HG03045 (cell line): ENCODE measurements at regions not wholly inside any gene's neighbourhood (a gene's known extent, or its start where the extent isn't known, plus 50 kb on each side); places are given as distances from the start of the nearest gene placed in this dataset.
"Not testable (repeated sequence)": the region's sequence is repeated elsewhere in the genome, so short reads cannot be mapped to it uniquely, and the experiment has no call there.

Source experiments
- ATAC-seq: cut with Tn5 transposase; IDR thresholded peaks from one replicate; pipeline ENCODE4 v1.9.1; 2021; ENCODE audit warnings: mild to moderate bottlenecking, moderate library complexity; ENCODE audit not compliant: unreplicated experiment

- no peak for ATAC-seq
Observed at GRCh38 chr4:131509521-131509920, 1639.6 kb upstream of the PCDH10 start.

GRCh38 chr4:131526686-131527085 is 1622.4 kb upstream of the PCDH10 start:
- no peak for ATAC-seq

DNA sequence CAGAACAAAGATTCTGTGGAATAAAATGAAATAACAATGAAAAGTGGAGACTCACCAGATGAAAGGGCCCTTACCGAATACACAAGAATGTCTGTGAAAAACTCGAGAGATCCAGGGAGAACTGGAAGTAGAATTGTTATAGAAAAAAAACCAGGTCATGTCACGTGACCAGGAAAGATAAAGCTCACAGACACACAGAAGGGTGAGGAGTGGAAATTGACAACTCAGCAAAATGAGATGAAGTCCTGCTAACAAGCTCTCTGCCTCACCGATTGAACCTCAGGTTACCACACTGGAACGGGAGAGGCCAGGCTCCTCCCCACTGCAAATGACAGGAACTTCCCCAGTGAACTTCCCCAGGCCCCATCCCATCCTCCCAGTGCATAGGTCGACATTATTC is 1618.0 kb upstream of the PCDH10 start:
- no peak for ATAC-seq

- no peak for ATAC-seq
Observed at GRCh38 chr4:131534944-131535645, 1614.0 kb upstream of the PCDH10 start.

- ATAC-seq = no peak
Observed at GRCh38 chr4:131540256-131540655, 1608.8 kb upstream of the PCDH10 start.

GRCh38 chr4:131547506-131547981 is 1601.5 kb upstream of the PCDH10 start:
- ATAC-seq = peak; percentile 56

- ATAC-seq = no peak
Observed at GRCh38 chr4:131551306-131551705, 1597.8 kb upstream of the PCDH10 start.

DNA sequence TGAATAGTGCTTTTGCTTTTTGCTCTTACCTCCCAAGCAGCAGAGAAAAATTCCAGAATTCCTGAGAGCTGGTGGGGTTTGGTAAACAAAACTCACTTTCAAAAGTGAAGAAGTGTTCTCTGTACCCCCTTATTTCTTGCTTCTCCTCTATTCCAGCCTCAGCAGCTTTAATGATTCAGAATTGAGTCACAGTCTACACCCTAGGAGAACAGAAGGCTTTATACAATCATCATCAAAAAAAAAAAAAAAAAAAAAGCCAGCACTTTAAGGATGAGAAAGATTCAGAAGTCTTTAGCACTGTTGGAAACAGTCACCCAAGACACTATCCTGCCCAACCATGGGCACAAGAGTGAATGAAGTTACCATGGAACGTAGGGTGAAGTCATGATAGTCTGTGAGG is 1583.1 kb upstream of the PCDH10 start:
- ATAC-seq = no peak

GRCh38 chr4:131584587-131584986 is 1564.5 kb upstream of the PCDH10 start:
- ATAC-seq = no peak

DNA sequence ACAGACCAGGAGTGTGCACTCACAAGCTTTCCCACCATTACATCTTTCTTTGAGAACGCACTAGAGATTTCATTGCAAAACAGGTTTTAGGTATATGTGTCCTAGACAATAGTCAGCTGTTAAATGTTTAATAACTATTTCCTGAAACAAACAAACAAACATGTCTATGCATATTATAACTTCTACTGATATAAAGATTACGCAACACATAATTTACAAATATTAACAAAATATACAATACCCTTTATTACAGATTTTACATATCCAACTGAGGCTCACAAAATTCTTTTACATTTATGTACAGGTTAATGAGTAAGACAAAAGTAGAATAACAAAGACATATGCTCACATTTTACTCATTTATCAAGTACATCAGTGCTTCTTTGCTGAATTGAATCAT is 1554.0 kb upstream of the PCDH10 start:
- ATAC-seq = no peak

- ATAC-seq = no peak
Observed at GRCh38 chr4:131603705-131604104, 1545.4 kb upstream of the PCDH10 start.

GRCh38 chr4:131609039-131609438 is 1540.1 kb upstream of the PCDH10 start:
- no peak for ATAC-seq

- not testable (repeated sequence) for ATAC-seq
Observed at GRCh38 chr4:131610517-131610916, 1538.6 kb upstream of the PCDH10 start.

DNA sequence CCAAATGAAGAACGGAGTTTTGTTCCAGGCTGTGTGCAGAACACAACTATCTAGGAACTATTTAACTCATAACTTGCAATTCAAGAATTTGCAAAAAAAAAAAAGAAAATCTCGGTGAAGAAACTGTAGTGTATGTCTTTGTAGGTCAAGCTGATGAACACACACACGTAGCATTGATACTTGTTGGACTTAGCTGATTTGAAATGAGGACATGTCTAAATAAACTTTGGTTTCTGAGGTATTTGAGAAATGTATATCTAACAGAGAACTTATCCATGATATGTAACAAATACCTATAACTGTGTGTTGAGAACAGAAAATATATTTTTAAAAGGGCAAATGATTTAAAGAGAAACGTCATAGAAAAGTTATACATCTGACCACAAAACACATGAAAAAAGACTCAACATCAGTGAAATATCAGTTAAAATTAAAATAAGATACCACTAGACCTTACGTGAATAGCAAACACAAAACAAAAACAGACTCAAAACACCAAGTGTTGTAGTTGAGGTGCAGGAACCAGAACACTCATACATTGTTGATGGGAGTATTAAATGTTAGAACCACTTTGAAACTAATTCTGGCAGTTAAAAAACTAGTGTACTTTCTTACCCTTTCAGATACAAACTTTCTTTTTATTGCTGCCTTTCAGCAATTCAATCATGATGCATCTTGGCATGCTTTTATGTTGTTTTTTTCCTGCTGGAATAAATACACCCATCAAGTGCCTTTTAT is 1535.8 kb upstream of the PCDH10 start:
- ATAC-seq = peak; percentile 28

- ATAC-seq = peak; percentile 91
Observed at GRCh38 chr4:131613824-131614216, 1535.3 kb upstream of the PCDH10 start.

DNA sequence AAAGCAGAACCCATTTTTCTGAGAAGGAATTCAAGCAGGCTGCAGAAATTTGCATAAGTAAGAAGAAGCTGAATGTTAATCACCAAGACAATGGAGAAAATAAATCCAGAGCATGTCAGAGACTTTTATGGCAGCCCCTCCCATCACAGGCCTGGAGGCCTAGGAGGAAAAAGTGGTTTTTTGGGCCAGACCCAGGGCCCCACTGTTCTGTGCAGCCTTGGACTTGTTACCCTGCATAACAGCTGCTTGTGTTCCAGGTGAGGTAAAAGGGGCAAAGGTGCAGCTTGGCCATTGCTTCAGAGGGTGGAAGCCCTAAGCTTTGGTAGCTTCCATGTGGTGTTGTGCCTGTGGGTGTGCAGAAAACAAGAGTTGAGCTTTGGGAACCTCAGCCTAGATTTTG is 1516.2 kb upstream of the PCDH10 start:
- ATAC-seq = no peak

- ATAC-seq = no peak
Observed at GRCh38 chr4:131635191-131635590, 1513.9 kb upstream of the PCDH10 start.

GRCh38 chr4:131638781-131639180 is 1510.3 kb upstream of the PCDH10 start:
- ATAC-seq = no peak

DNA sequence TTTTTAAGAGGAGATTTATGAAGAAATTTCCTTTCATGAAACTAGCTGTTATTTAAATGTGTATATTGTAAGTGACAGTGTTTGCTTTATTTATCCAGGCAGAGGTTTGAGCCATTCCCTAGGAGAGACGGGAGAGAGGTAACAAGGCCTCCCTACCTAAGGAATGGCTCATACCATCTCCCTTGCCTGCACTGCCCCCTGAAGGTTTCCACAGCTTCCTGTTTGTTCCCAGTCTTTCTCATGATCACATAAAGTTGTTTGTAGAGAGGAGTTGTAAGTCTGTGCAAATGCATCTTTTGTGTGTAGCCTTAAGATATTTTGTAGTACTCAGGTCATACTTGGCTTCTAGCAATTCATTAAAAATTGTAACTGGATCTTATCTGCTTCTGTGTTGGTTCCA is 1504.5 kb upstream of the PCDH10 start:
- no peak for ATAC-seq

DNA sequence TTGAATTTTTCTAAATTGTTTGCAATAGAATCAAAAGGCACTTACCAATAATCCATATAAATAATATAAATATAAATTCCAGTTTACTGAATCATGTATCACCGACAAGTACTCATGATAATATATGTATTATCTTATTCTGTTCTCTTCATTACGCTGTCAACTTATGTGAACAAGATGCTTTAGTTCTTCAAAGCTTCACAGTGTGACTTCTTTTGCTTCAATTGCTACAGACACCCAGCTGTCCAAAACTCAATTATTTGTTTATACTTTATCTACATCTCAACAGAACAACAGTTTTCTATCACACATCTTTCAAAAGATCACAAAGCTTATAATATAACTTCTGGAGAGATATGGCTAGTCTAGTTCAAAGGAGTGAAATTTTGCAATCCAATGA is 1499.9 kb upstream of the PCDH10 start:
- no peak for ATAC-seq

DNA sequence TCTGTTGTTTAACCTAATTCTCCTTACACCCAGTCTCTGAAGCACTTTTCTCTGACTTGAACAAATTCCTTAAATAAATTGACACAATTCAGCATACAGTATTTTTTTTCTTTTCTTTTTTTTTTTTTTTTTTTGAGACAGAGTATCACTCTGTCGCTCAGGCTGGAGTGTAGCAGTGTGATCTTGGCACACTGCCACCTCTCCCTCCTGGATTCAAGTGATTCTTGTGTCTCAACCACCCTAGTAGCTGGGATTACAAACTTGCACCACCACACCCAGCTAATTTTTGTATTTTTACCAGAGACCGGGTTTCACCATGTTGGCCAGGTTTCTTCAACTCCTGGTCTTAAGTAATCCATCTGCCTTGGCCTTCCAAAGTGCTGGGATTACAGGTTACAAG is 1498.1 kb upstream of the PCDH10 start:
- ATAC-seq = no peak

DNA sequence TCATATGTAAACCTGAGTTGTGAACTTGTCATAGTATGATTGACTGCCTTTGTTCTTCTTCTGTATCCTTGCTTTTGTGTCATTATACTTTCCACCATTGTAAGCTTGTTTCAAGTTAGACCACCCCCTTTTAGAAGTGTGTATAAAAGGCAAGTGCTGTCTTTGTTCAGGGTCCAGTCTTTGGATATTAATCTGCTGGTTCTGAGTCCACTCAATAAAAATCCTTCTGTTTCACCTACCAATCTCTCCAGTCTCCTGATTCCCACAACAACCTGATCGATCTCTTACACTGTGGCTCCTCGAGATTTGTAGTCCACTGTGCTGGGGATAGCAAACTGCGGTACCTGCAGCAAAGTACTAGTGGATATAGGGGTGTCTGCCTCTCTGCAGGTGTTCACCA is 1465.8 kb upstream of the PCDH10 start:
- ATAC-seq = not testable (repeated sequence)
